Caco-2 (cell line): ENCODE measurements at regions not wholly inside any gene's neighbourhood (a gene's known extent, or its start where the extent isn't known, plus 50 kb on each side); places are given as distances from the start of the nearest gene placed in this dataset.

Source experiments
- BruUV-seq: library from RNA; stranded (reverse); fragments of 400-500 nt; replicated peaks from 2 replicates; lab custom pipeline; 2021; lab: Mats Ljungman, UMichigan
- CTCF ChIA-PET: fragments of 300-600 bp; sonication (Branson Sonifier 250); formaldehyde crosslinking; loops from one replicate; lab custom pipeline; 2022; ENCODE audit warnings: antibody characterized with exemption; lab: Charles Lee
- POLR2A ChIA-PET: fragments of 300-600 bp; sonication (Branson Sonifier 250); formaldehyde crosslinking; loops from one replicate; lab custom pipeline; 2022; ENCODE audit warnings: antibody characterized with exemption; lab: Charles Lee
- DNase-seq, 2 experiments: peaks; one replicate each; pipeline versions ENCODE4 v3.0.0 to v3.0.0-alpha.2; 2020 to 2022
- H3K27me3 ChIP-seq: replicated peaks from 2 replicates; pipeline ENCODE4 v1.6.0; 2011; ENCODE audit warnings: low read length; ENCODE audit not compliant: control insufficient read depth, insufficient read depth
- H3K36me3 ChIP-seq: 2 replicates; pipeline ENCODE4 v1.5.1; 2011; ENCODE audit warnings: low read length; ENCODE audit not compliant: control insufficient read depth, insufficient read depth
- H3K4me1 ChIP-seq: fragments of 250-450 bp; sonication (Bioruptor Pico); 2 replicates; pipeline ENCODE4 v1.5.1; 2020; ENCODE audit warnings: mild to moderate bottlenecking
- H3K4me3 ChIP-seq: 2 replicates; pipeline ENCODE4 v1.5.1; 2011; ENCODE audit warnings: low read depth, mild to moderate bottlenecking, control low read depth, low read length
- H3K9me3 ChIP-seq: fragments of 250-450 bp; sonication (Bioruptor Pico); 2 replicates; pipeline ENCODE4 v1.5.1; 2020; ENCODE audit warnings: mild to moderate bottlenecking, moderate library complexity
- H3K27ac Mint-ChIP-seq: one replicate; pipeline ENCODE4 v1.8.0; 2022; ENCODE audit warnings: mixed read lengths; ENCODE audit not compliant: unreplicated experiment
- H3K27me3 Mint-ChIP-seq: one replicate; pipeline ENCODE4 v1.8.0; 2022; ENCODE audit warnings: mixed read lengths; ENCODE audit not compliant: insufficient read depth, unreplicated experiment
- H3K36me3 Mint-ChIP-seq: one replicate; pipeline ENCODE4 v1.8.0; 2022; ENCODE audit warnings: mild to moderate bottlenecking, mixed read lengths; ENCODE audit not compliant: insufficient read depth, unreplicated experiment
- H3K4me1 Mint-ChIP-seq: one replicate; pipeline ENCODE4 v1.8.0; 2022; ENCODE audit warnings: low read depth, mixed read lengths; ENCODE audit not compliant: unreplicated experiment
- H3K4me3 Mint-ChIP-seq: one replicate; pipeline ENCODE4 v1.8.0; 2022; ENCODE audit warnings: mild to moderate bottlenecking, moderate library complexity, mixed read lengths; ENCODE audit not compliant: unreplicated experiment
- H3K9me3 Mint-ChIP-seq: one replicate; pipeline ENCODE4 v1.8.0; 2022; ENCODE audit warnings: mixed read lengths; ENCODE audit not compliant: unreplicated experiment
- CTCF ChIP-seq, 2 experiments: fragments of 200-600 bp in 1 of 2; IDR thresholded peaks; 1 replicate in 1 of 2; 2 replicates in 1 of 2; pipeline versions ENCODE4 v1.5.1 to v1.8.0; 2011 to 2022; ENCODE audit warnings: antibody characterized with exemption in 1 of 2, control low read depth in 1 of 2, inconsistent platforms in 1 of 2, low read depth in 1 of 2, low read length in 1 of 2, mild to moderate bottlenecking in 1 of 2, moderate library complexity in 1 of 2; ENCODE audit not compliant: insufficient read depth in 1 of 2, severe bottlenecking in 1 of 2, unreplicated experiment in 1 of 2
- intact Hi-C: fragments of 100-400 bp; cut with micrococcal nuclease; formaldehyde crosslinking; loops from one replicate; pipeline ENCODE4 v1.10.0; 2022; ENCODE audit not compliant: unreplicated experiment

DNA sequence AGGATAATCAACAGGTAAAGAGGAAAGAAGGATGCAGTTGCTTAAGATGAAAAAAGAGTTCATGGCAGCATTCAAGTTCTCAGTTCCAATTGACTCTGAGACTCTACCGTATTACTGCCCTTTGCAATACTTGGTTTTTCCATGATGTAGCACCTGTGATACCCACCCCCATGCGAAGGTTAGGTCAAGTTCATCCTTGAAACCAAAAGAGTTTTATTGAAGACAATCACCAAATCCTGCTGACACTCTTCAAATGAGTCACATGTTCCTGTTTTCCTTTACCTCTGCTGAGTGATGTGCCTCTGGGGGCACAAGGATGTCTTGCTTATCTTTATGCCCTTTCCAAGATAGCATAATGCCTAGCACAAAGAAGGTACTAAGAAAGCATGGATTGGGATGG, 111.3 kb upstream of the SLC7A14 start:
- DNase-seq = no peak
- no peaks in the 10 kb centered on the region for H3K36me3 Mint-ChIP-seq
- no peaks in the 10 kb centered on the region for H3K27me3 Mint-ChIP-seq
- no TSS peak for BruUV-seq
- H3K9me3 Mint-ChIP-seq = no peaks in the 10 kb centered on the region
- Histone ChIP-seq H3K27me3 (no peaks in the 10 kb centered on the region), H3K4me1 (peaks cover 4% of the 10 kb centered on the region), H3K4me3 (no peak overlapping the region), H3K36me3 (no peaks in the 10 kb centered on the region), H3K9me3 (no peaks in the 10 kb centered on the region)
- intact Hi-C loops = no loop called here
- CTCF ChIA-PET = no interaction called here
- peaks cover 16% of the 10 kb centered on the region for H3K4me1 Mint-ChIP-seq
- H3K4me3 Mint-ChIP-seq = no peak overlapping the region
- no peak overlapping the region for H3K27ac Mint-ChIP-seq
- TF ChIP-seq CTCF (IDR thresholded peaks at IDR 0.05; ENCODE audit: insufficient read depth in 1 of 2, low read depth in 1 of 2, low read length in 1 of 2, severe bottlenecking in 1 of 2, unreplicated experiment in 1 of 2) = no peak
- POLR2A ChIA-PET = no interaction called here

DNA sequence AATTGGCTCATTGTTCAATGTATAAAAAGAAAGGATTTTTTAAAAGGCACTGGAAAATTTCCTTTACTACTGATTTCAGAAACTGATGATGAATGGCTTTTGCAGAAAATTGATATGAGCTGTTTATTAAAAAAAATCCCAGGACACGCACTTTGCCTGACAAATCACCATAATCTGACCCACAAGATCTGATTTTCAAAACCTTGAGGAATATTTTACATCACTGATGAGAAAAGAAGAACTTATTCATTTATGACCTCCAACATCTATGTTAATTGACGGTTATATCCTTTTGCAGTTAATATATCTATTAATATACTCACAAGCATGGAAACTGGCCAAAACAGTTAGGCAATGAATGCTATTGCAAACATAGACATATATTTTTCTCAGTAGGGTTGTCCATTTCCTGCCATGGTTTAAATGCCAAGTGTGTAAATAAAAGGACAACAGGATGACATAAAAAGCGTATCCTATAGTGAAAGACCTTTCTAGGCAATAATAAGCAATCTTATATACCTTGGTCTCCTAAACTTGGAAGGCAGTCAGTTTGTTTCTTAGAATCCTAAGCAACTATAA, 109.7 kb upstream of the SLC7A14 start:
- TF ChIP-seq CTCF (IDR thresholded peaks at IDR 0.05; ENCODE audit: insufficient read depth in 1 of 2, low read depth in 1 of 2, low read length in 1 of 2, severe bottlenecking in 1 of 2, unreplicated experiment in 1 of 2) = no peak
- Mint-ChIP-seq H3K27me3 (no peaks in the 10 kb centered on the region), H3K9me3 (no peaks in the 10 kb centered on the region), H3K4me3 (no peak overlapping the region), H3K36me3 (no peaks in the 10 kb centered on the region), H3K4me1 (peaks cover 20% of the 10 kb centered on the region), H3K27ac (no peak overlapping the region)
- DNase-seq = no peak
- H3K4me1 ChIP-seq = peaks cover 9% of the 10 kb centered on the region
- intact Hi-C loops = no loop called here
- no TSS peak for BruUV-seq
- no peak overlapping the region for H3K4me3 ChIP-seq
- ChIA-PET CTCF (no interaction called here), POLR2A (no interaction called here)
- no peaks in the 10 kb centered on the region for H3K27me3 ChIP-seq
- H3K9me3 ChIP-seq = no peaks in the 10 kb centered on the region
- no peaks in the 10 kb centered on the region for H3K36me3 ChIP-seq

GRCh38 chr3:170692720-170693119, 106.8 kb upstream of the SLC7A14 start:
- no peak overlapping the region for H3K4me3 Mint-ChIP-seq
- CTCF ChIA-PET = no interaction called here
- H3K4me1 ChIP-seq = peaks cover 25% of the 10 kb centered on the region
- TF ChIP-seq CTCF (IDR thresholded peaks at IDR 0.05; ENCODE audit: insufficient read depth in 1 of 2, low read depth in 1 of 2, low read length in 1 of 2, severe bottlenecking in 1 of 2, unreplicated experiment in 1 of 2) = no peak
- BruUV-seq = no TSS peak
- no peaks in the 10 kb centered on the region for H3K9me3 ChIP-seq
- POLR2A ChIA-PET = no interaction called here
- intact Hi-C loops = loop anchor here (5.0 kb wide), 1 partner anchor 120 kb away; no protein-coding TSS in a partner anchor
- no peaks in the 10 kb centered on the region for H3K27me3 ChIP-seq
- no peak overlapping the region for H3K4me3 ChIP-seq
- DNase-seq = no peak
- H3K36me3 ChIP-seq = no peaks in the 10 kb centered on the region
- no peaks in the 10 kb centered on the region for H3K9me3 Mint-ChIP-seq
- no peaks in the 10 kb centered on the region for H3K27me3 Mint-ChIP-seq
- peaks cover 11% of the 10 kb centered on the region for H3K4me1 Mint-ChIP-seq
- H3K27ac Mint-ChIP-seq = no peak overlapping the region
- H3K36me3 Mint-ChIP-seq = no peaks in the 10 kb centered on the region
